Duodenal mucosa (tissue), 2 donors: ENCODE measurements at regions not wholly inside any gene's neighbourhood (a gene's known extent, or its start where the extent isn't known, plus 50 kb on each side); places are given as distances from the start of the nearest gene placed in this dataset.

Experiments
- H3K27ac ChIP-seq: one replicate; pipeline ENCODE4 v1.7.0; 2013; ENCODE audit warnings: low read depth, low read length
- H3K27me3 ChIP-seq, 2 donors: one replicate each; pipeline ENCODE4 v1.7.0; 2013; ENCODE audit warnings: low read length in 2 of 2, control low read depth in 1 of 2; ENCODE audit not compliant: insufficient read depth in 2 of 2, control insufficient read depth in 1 of 2
- H3K36me3 ChIP-seq, 2 donors: one replicate each; pipeline ENCODE4 v1.7.0; 2013; ENCODE audit warnings: low read length in 2 of 2, control low read depth in 1 of 2; ENCODE audit not compliant: insufficient read depth in 2 of 2, control insufficient read depth in 1 of 2
- H3K4me1 ChIP-seq, 2 donors: one replicate each; pipeline ENCODE4 v1.7.0; 2013; ENCODE audit warnings: low read length in 2 of 2, control low read depth in 1 of 2; ENCODE audit not compliant: insufficient read depth in 2 of 2, control insufficient read depth in 1 of 2
- H3K4me3 ChIP-seq, 2 donors: one replicate each; pipeline ENCODE4 v1.7.0; 2013; ENCODE audit warnings: low read length in 2 of 2, low read depth in 1 of 2
- H3K9ac ChIP-seq, 2 donors: one replicate each; pipeline ENCODE4 v1.7.0; 2013; ENCODE audit warnings: low read length in 2 of 2, low read depth in 1 of 2
- H3K9me3 ChIP-seq, 2 donors: one replicate each; pipeline ENCODE4 v1.7.0; 2013; ENCODE audit warnings: low read length in 2 of 2, control low read depth in 1 of 2; ENCODE audit not compliant: control insufficient read depth in 1 of 2

- no peaks in the 10 kb centered on the region for H3K4me1 ChIP-seq
- no peak overlapping the region for H3K27ac ChIP-seq
- H3K36me3 ChIP-seq = no peaks in the 10 kb centered on the region
- no peaks in the 10 kb centered on the region for H3K9me3 ChIP-seq
- H3K4me3 ChIP-seq = no peak overlapping the region
- H3K27me3 ChIP-seq = no peaks in the 10 kb centered on the region
- H3K9ac ChIP-seq = no peak overlapping the region
Observed at GRCh38 chr13:106373989-106374572, 161.4 kb downstream of the EFNB2 start.

- Histone ChIP-seq H3K27ac (no peak overlapping the region), H3K27me3 (no peaks in the 10 kb centered on the region), H3K4me3 (no peak overlapping the region), H3K36me3 (no peaks in the 10 kb centered on the region), H3K9ac (no peak overlapping the region), H3K9me3 (no peaks in the 10 kb centered on the region), H3K4me1 (no peaks in the 10 kb centered on the region)
Observed at GRCh38 chr13:106373304-106373988, 162.0 kb downstream of the EFNB2 start.

- Histone ChIP-seq H3K9me3 (no peaks in the 10 kb centered on the region), H3K4me3 (no peak overlapping the region), H3K36me3 (no peaks in the 10 kb centered on the region), H3K4me1 (no peaks in the 10 kb centered on the region), H3K27ac (no peak overlapping the region), H3K27me3 (no peaks in the 10 kb centered on the region), H3K9ac (no peak overlapping the region)
Observed at GRCh38 chr13:106372199-106373155, 163.0 kb downstream of the EFNB2 start.

GRCh38 chr13:106371024-106371423 lies 164.4 kb downstream of the EFNB2 start:
- Histone ChIP-seq H3K4me3 (no peak overlapping the region), H3K36me3 (no peaks in the 10 kb centered on the region), H3K27ac (no peak overlapping the region), H3K4me1 (no peaks in the 10 kb centered on the region), H3K9me3 (no peaks in the 10 kb centered on the region), H3K27me3 (no peaks in the 10 kb centered on the region), H3K9ac (no peak overlapping the region)

- Histone ChIP-seq H3K9ac (no peak overlapping the region), H3K4me3 (no peak overlapping the region), H3K27ac (no peak overlapping the region), H3K36me3 (no peaks in the 10 kb centered on the region), H3K27me3 (no peaks in the 10 kb centered on the region), H3K4me1 (no peaks in the 10 kb centered on the region), H3K9me3 (no peaks in the 10 kb centered on the region)
Observed at GRCh38 chr13:106369858-106370257, 165.6 kb downstream of the EFNB2 start.

- Histone ChIP-seq H3K4me1 (no peaks in the 10 kb centered on the region), H3K9me3 (peaks cover 0 to 5% of the 10 kb centered on the region in 2 donors), H3K9ac (no peak overlapping the region), H3K36me3 (no peaks in the 10 kb centered on the region), H3K27me3 (no peaks in the 10 kb centered on the region), H3K4me3 (no peak overlapping the region), H3K27ac (no peak overlapping the region)
Observed at GRCh38 chr13:106369091-106369490, 166.4 kb downstream of the EFNB2 start.

GRCh38 chr13:106367361-106367971 lies 168.0 kb downstream of the EFNB2 start:
- Histone ChIP-seq H3K27ac (no peak overlapping the region), H3K9me3 (peaks cover 0 to 5% of the 10 kb centered on the region in 2 donors), H3K9ac (no peak overlapping the region), H3K4me3 (no peak overlapping the region), H3K27me3 (no peaks in the 10 kb centered on the region), H3K4me1 (no peaks in the 10 kb centered on the region), H3K36me3 (no peaks in the 10 kb centered on the region)

GRCh38 chr13:106362707-106363106 lies 172.8 kb downstream of the EFNB2 start:
- Histone ChIP-seq H3K9ac (no peak overlapping the region), H3K27ac (no peak overlapping the region), H3K9me3 (peaks cover 0 to 5% of the 10 kb centered on the region in 2 donors), H3K27me3 (no peaks in the 10 kb centered on the region), H3K4me3 (no peak overlapping the region), H3K4me1 (no peaks in the 10 kb centered on the region), H3K36me3 (no peaks in the 10 kb centered on the region)

GRCh38 chr13:106361621-106362020 lies 173.8 kb downstream of the EFNB2 start:
- H3K4me3 ChIP-seq = no peak overlapping the region
- no peaks in the 10 kb centered on the region for H3K27me3 ChIP-seq
- H3K9me3 ChIP-seq = peaks cover 0 to 5% of the 10 kb centered on the region in 2 donors
- no peaks in the 10 kb centered on the region for H3K36me3 ChIP-seq
- no peak overlapping the region for H3K27ac ChIP-seq
- H3K4me1 ChIP-seq = no peaks in the 10 kb centered on the region
- no peak overlapping the region for H3K9ac ChIP-seq

GRCh38 chr13:106357198-106357597 lies 178.3 kb downstream of the EFNB2 start:
- H3K9me3 ChIP-seq = no peaks in the 10 kb centered on the region
- H3K9ac ChIP-seq = no peak overlapping the region
- H3K4me1 ChIP-seq = no peaks in the 10 kb centered on the region
- no peak overlapping the region for H3K4me3 ChIP-seq
- no peak overlapping the region for H3K27ac ChIP-seq
- H3K27me3 ChIP-seq = no peaks in the 10 kb centered on the region
- H3K36me3 ChIP-seq = no peaks in the 10 kb centered on the region
